ENCODE measurements at regions not wholly inside any gene's neighbourhood (a gene's known extent, or its start where the extent isn't known, plus 50 kb on each side); places are given as distances from the start of the nearest gene placed in this dataset.

DNA sequence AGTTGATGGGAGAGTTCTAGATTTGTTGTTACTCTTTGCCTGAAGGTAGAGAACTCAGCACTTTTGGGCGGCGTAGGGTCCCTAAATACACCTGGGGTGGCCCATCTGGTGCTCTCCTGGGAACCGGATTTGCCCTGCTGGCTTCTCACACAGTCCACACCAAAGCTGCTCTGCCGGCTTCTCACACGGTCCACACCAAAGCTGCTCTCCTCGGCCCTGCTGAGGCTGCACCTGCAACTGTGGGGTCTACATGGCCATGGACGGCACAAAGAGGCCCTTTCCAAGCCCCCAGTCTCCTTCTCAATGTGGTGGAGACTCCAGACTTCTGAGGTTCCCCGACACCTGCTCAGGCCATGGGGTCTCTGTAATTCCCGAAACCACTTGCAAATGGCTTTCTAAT, 124.8 kb upstream of the GPC1 start:
- H4K8ac ChIP-seq (ENCODE audit: low read depth in 2 of 2, low read length in 2 of 2) = no peak overlapping the region
- ATAC-seq (ENCODE audit: low read depth) = no peak
- BruUV-seq (replicated peaks) = no TSS peak

More for the DNA sequence above, 124.8 kb upstream of the GPC1 start:
- Histone ChIP-seq H3K27me3 (ENCODE audit: control insufficient read depth, insufficient read depth, low read length) (no peaks in the 10 kb centered on the region; the same call in none of the 2 replicates), H3K36me3 (ENCODE audit: control insufficient read depth, insufficient read depth, low read length) (no peaks in the 10 kb centered on the region), H4K20me1 (ENCODE audit: insufficient read depth, low read length) (no peaks in the 10 kb centered on the region), H3K4me2 (ENCODE audit: low read depth, low read length) (no peak overlapping the region), H3K4ac (ENCODE audit: low read depth, low read length) (no peak overlapping the region), H2BK120ac (ENCODE audit: low read depth, low read length) (no peak overlapping the region), H2AK5ac (ENCODE audit: low read depth, low read length) (no peak overlapping the region), H3K9me3 (ENCODE audit: control insufficient read depth, insufficient read depth, low read length) (no peaks in the 10 kb centered on the region), H2BK15ac (ENCODE audit: low read depth, low read length) (no peak overlapping the region), H3K9me1 (ENCODE audit: insufficient read depth, low read length) (peaks cover 6% of the 10 kb centered on the region), H3K56ac (ENCODE audit: extremely low read depth, insufficient read depth, low read length) (no peak overlapping the region), H3K4me1 (ENCODE audit: control insufficient read depth, insufficient read depth, low read length) (no peaks in the 10 kb centered on the region), H4K5ac (ENCODE audit: low read depth, low read length) (no peak overlapping the region), H3K4me3 (ENCODE audit: insufficient read depth, low read depth, low read length) (no peak overlapping the region), H2AFZ (replicated peaks; ENCODE audit: low read length, poor library complexity) (no peak overlapping the region), H3K18ac (ENCODE audit: low read depth, low read length) (no peak overlapping the region), H3K79me1 (ENCODE audit: low read depth in 1 of 2, low read length in 2 of 2) (no peaks in the 10 kb centered on the region), H3K27ac (ENCODE audit: insufficient read depth, low read length) (no peak overlapping the region), H3K14ac (replicated peaks; ENCODE audit: low read depth, low read length) (no peak overlapping the region), H3K23ac (ENCODE audit: low read depth, low read length) (no peak overlapping the region), H2AK9ac (replicated peaks; ENCODE audit: low read depth, low read length, poor library complexity) (no peak overlapping the region), H2BK20ac (ENCODE audit: low read depth, low read length) (no peak overlapping the region), H3K9ac (ENCODE audit: low read depth, low read length) (no peak overlapping the region), H4K91ac (ENCODE audit: insufficient read depth, low read depth, low read length) (no peak overlapping the region), H2BK5ac (ENCODE audit: low read depth, low read length, poor library complexity, severe bottlenecking) (no peak overlapping the region)
- dilution Hi-C loops (cut with HindIII; ENCODE audit: low sequenced_read_pairs, unreplicated experiment) (no loop called here), intact Hi-C loops (cut with micrococcal nuclease) (no loop called here), in situ Hi-C loops (cut with MboI; ENCODE audit: low sequenced_read_pairs) (no loop called here)
- POLR2A ChIA-PET (ENCODE audit: unreplicated experiment) = no interaction called here
- CTCF ChIA-PET = no interaction called here
- DNase-seq = no peak
- TF ChIP-seq CHD1 (IDR thresholded peaks at IDR 0.05; ENCODE audit: low read depth, low read length) (no peak), FOS (IDR thresholded peaks at IDR 0.05; ENCODE audit: low read depth, low read length) (no peak), SMC3 (IDR thresholded peaks at IDR 0.05; ENCODE audit: low read depth, low read length) (no peak), POLR2A (IDR thresholded peaks at IDR 0.05; ENCODE audit: low read depth, low read length) (no peak), CEBPB (IDR thresholded peaks at IDR 0.05; ENCODE audit: low read depth, low read length) (no peak), RFX5 (IDR thresholded peaks at IDR 0.05; ENCODE audit: low read depth, low read length) (no peak), NFE2L2 (IDR thresholded peaks at IDR 0.05; ENCODE audit: low read depth, low read length) (no peak), BHLHE40 (IDR thresholded peaks at IDR 0.05; ENCODE audit: low read depth, low read length) (no peak), RCOR1 (IDR thresholded peaks at IDR 0.05; ENCODE audit: insufficient replicate concordance, low read length) (no peak), MAFK (IDR thresholded peaks at IDR 0.05; ENCODE audit: low read depth, low read length) (no peak), RAD21 (IDR thresholded peaks at IDR 0.05; ENCODE audit: low read length) (no peak), MAZ (IDR thresholded peaks at IDR 0.05; ENCODE audit: borderline replicate concordance, low read depth, low read length) (no peak), MXI1 (IDR thresholded peaks at IDR 0.05; ENCODE audit: borderline replicate concordance, low read depth, low read length) (no peak)
- TF ChIP-seq, protein P1, sequence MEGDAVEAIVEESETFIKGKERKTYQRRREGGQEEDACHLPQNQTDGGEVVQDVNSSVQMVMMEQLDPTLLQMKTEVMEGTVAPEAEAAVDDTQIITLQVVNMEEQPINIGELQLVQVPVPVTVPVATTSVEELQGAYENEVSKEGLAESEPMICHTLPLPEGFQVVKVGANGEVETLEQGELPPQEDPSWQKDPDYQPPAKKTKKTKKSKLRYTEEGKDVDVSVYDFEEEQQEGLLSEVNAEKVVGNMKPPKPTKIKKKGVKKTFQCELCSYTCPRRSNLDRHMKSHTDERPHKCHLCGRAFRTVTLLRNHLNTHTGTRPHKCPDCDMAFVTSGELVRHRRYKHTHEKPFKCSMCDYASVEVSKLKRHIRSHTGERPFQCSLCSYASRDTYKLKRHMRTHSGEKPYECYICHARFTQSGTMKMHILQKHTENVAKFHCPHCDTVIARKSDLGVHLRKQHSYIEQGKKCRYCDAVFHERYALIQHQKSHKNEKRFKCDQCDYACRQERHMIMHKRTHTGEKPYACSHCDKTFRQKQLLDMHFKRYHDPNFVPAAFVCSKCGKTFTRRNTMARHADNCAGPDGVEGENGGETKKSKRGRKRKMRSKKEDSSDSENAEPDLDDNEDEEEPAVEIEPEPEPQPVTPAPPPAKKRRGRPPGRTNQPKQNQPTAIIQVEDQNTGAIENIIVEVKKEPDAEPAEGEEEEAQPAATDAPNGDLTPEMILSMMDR (conservative IDR thresholded peaks at IDR 0.05; ENCODE audit: low read depth, low read length) = no peak
- TF ChIP-seq, protein P2, sequence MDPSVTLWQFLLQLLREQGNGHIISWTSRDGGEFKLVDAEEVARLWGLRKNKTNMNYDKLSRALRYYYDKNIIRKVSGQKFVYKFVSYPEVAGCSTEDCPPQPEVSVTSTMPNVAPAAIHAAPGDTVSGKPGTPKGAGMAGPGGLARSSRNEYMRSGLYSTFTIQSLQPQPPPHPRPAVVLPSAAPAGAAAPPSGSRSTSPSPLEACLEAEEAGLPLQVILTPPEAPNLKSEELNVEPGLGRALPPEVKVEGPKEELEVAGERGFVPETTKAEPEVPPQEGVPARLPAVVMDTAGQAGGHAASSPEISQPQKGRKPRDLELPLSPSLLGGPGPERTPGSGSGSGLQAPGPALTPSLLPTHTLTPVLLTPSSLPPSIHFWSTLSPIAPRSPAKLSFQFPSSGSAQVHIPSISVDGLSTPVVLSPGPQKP (IDR thresholded peaks at IDR 0.05; ENCODE audit: borderline replicate concordance, low read depth, low read length) = no peak
- TF ChIP-seq, protein P3, sequence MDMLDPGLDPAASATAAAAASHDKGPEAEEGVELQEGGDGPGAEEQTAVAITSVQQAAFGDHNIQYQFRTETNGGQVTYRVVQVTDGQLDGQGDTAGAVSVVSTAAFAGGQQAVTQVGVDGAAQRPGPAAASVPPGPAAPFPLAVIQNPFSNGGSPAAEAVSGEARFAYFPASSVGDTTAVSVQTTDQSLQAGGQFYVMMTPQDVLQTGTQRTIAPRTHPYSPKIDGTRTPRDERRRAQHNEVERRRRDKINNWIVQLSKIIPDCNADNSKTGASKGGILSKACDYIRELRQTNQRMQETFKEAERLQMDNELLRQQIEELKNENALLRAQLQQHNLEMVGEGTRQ (IDR thresholded peaks at IDR 0.05; ENCODE audit: low read depth, low read length) = no peak
- no CpG with 5 or more reads among the region's 9 CpGs for WGBS, 2 experiments (ENCODE audit: extremely low coverage in 2 of 2, insufficient read length in 1 of 2)

All from IMR-90 (cell line).